ENCODE measurements at regions not wholly inside any gene's neighbourhood (a gene's known extent, or its start where the extent isn't known, plus 50 kb on each side); places are given as distances from the start of the nearest gene placed in this dataset.

- Histone ChIP-seq H3K9me1 (ENCODE audit: control insufficient read depth, extremely low read depth, insufficient read depth, low read length) (no peaks in the 10 kb centered on the region), H4K20me1 (ENCODE audit: control insufficient read depth, extremely low read depth, insufficient read depth, low read length) (no peaks in the 10 kb centered on the region), H3K79me2 (ENCODE audit: control insufficient read depth, insufficient read depth, low read length) (no peaks in the 10 kb centered on the region), H3K9me3 (ENCODE audit: control insufficient read depth, low read depth, low read length) (no peaks in the 10 kb centered on the region), H3K27me3 (ENCODE audit: control insufficient read depth, extremely low read depth, insufficient read depth, low read length) (peaks cover 2% of the 10 kb centered on the region), H3K27ac (ENCODE audit: control insufficient read depth, insufficient read depth, low read length) (no peak overlapping the region), H3K9ac (ENCODE audit: control insufficient read depth, extremely low read depth, insufficient read depth, low read length) (no peak overlapping the region), H3K4me3 (ENCODE audit: control insufficient read depth in 2 of 3, extremely low read depth in 1 of 3, insufficient read depth in 2 of 3, low read depth in 1 of 3, low read length in 3 of 3) (no peak overlapping the region), H3K4me1 (ENCODE audit: control insufficient read depth, extremely low read depth, insufficient read depth, low read length) (no peaks in the 10 kb centered on the region), H3K36me3 (ENCODE audit: control insufficient read depth in 2 of 2, extremely low read depth in 1 of 2, insufficient read depth in 2 of 2, low read length in 2 of 2) (no peaks in the 10 kb centered on the region), H2AFZ (ENCODE audit: control insufficient read depth, low read length) (no peak overlapping the region), H3K4me2 (ENCODE audit: control insufficient read depth, extremely low read depth, insufficient read depth, low read depth, low read length) (no peak overlapping the region)
- dilution Hi-C loops (cut with MboI; ENCODE audit: extremely low pct_ligation_motif_present, low sequenced_read_pairs): no loop called here
- no peak for DNase-seq (ENCODE audit: low read depth, low spot score)
- no peak for TF ChIP-seq CTCF (optimal IDR thresholded peaks at IDR 0.05 in 1 of 3, IDR thresholded peaks at IDR 0.05 in 1 of 3, conservative IDR thresholded peaks at IDR 0.05 in 1 of 3; ENCODE audit: extremely low read depth in 1 of 3, insufficient read depth in 2 of 3, low read length in 3 of 3)
- TF ChIP-seq EZH2 (IDR thresholded peaks at IDR 0.05; ENCODE audit: low read length): no peak
- no peak for FAIRE-seq
Observed at GRCh38 chr13:76638181-76638580, 248.0 kb downstream of the KCTD12 start.

GRCh38 chr13:76637641-76638141 lies 248.5 kb downstream of the KCTD12 start:
- Histone ChIP-seq H3K79me2 (ENCODE audit: control insufficient read depth, insufficient read depth, low read length) (no peaks in the 10 kb centered on the region), H3K9me1 (ENCODE audit: control insufficient read depth, extremely low read depth, insufficient read depth, low read length) (no peaks in the 10 kb centered on the region), H3K27ac (ENCODE audit: control insufficient read depth, insufficient read depth, low read length) (no peak overlapping the region), H3K9ac (ENCODE audit: control insufficient read depth, extremely low read depth, insufficient read depth, low read length) (no peak overlapping the region), H3K9me3 (ENCODE audit: control insufficient read depth, low read depth, low read length) (no peaks in the 10 kb centered on the region), H3K4me1 (ENCODE audit: control insufficient read depth, extremely low read depth, insufficient read depth, low read length) (no peaks in the 10 kb centered on the region), H2AFZ (ENCODE audit: control insufficient read depth, low read length) (no peak overlapping the region), H3K27me3 (ENCODE audit: control insufficient read depth, extremely low read depth, insufficient read depth, low read length) (peaks cover 2% of the 10 kb centered on the region), H3K36me3 (ENCODE audit: control insufficient read depth in 2 of 2, extremely low read depth in 1 of 2, insufficient read depth in 2 of 2, low read length in 2 of 2) (no peaks in the 10 kb centered on the region), H4K20me1 (ENCODE audit: control insufficient read depth, extremely low read depth, insufficient read depth, low read length) (no peaks in the 10 kb centered on the region), H3K4me2 (ENCODE audit: control insufficient read depth, extremely low read depth, insufficient read depth, low read depth, low read length) (no peak overlapping the region), H3K4me3 (ENCODE audit: control insufficient read depth in 2 of 3, extremely low read depth in 1 of 3, insufficient read depth in 2 of 3, low read depth in 1 of 3, low read length in 3 of 3) (no peak overlapping the region)
- no peak for TF ChIP-seq EZH2 (IDR thresholded peaks at IDR 0.05; ENCODE audit: low read length)
- TF ChIP-seq CTCF (optimal IDR thresholded peaks at IDR 0.05 in 1 of 3, IDR thresholded peaks at IDR 0.05 in 1 of 3, conservative IDR thresholded peaks at IDR 0.05 in 1 of 3; ENCODE audit: extremely low read depth in 1 of 3, insufficient read depth in 2 of 3, low read length in 3 of 3): no peak
- FAIRE-seq (no peak), DNase-seq (ENCODE audit: low read depth, low spot score) (no peak)
- dilution Hi-C loops (cut with MboI; ENCODE audit: extremely low pct_ligation_motif_present, low sequenced_read_pairs): no loop called here
